Body of pancreas (tissue), 4 donors: ENCODE measurements at regions not wholly inside any gene's neighbourhood (a gene's known extent, or its start where the extent isn't known, plus 50 kb on each side); places are given as distances from the start of the nearest gene placed in this dataset.

Experiments used
- POLR2A ChIP-seq, 3 donors: fragments of 450-650 bp; IDR thresholded peaks; one replicate each; pipeline ENCODE4 v1.6.1; 2016; ENCODE audit warnings: antibody characterized with exemption in 3 of 3, mild to moderate bottlenecking in 2 of 3
- TF ChIP-seq, protein P1 (sequence below), 7 experiments: fragments of 450-650 bp in 4 of 7; fragments of 200-600 bp in 3 of 7; sonication (generic) in 3 of 7; IDR thresholded peaks; one replicate each; pipeline ENCODE4 v1.5.1; 2016 to 2019; ENCODE audit warnings: antibody characterized with exemption in 7 of 7

DNA sequence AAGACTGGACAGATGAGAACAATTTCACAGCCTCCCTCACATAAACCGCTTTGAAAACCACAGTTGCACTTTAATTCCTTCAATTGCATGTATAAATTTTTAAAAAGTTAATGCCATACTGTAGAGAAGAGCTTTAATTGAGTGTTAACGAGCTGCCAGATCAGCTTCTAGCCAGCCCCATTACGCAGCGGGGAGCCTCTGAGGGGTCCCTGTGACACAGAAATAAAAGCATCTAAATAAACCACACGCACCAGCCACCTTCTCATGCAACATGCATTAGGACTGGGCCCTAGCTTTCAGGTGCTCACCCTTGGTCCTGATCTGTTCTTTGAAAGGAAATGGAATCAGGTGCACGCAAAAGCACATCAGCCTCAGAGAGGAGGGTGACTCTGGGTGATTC is 111.7 kb downstream of the SPATA19 start:
- TF ChIP-seq, protein P1, sequence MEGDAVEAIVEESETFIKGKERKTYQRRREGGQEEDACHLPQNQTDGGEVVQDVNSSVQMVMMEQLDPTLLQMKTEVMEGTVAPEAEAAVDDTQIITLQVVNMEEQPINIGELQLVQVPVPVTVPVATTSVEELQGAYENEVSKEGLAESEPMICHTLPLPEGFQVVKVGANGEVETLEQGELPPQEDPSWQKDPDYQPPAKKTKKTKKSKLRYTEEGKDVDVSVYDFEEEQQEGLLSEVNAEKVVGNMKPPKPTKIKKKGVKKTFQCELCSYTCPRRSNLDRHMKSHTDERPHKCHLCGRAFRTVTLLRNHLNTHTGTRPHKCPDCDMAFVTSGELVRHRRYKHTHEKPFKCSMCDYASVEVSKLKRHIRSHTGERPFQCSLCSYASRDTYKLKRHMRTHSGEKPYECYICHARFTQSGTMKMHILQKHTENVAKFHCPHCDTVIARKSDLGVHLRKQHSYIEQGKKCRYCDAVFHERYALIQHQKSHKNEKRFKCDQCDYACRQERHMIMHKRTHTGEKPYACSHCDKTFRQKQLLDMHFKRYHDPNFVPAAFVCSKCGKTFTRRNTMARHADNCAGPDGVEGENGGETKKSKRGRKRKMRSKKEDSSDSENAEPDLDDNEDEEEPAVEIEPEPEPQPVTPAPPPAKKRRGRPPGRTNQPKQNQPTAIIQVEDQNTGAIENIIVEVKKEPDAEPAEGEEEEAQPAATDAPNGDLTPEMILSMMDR (IDR thresholded peaks at IDR 0.05), result no peak
- TF ChIP-seq POLR2A (IDR thresholded peaks at IDR 0.05), result no peak
